ENCODE measurements at regions not wholly inside any gene's neighbourhood (a gene's known extent, or its start where the extent isn't known, plus 50 kb on each side); places are given as distances from the start of the nearest gene placed in this dataset.

GRCh38 chr5:155867522-155868088, 459.4 kb upstream of the SGCD start:
- no peak for DNase-seq

GRCh38 chr5:155870636-155871035, 456.3 kb upstream of the SGCD start:
- no peak for DNase-seq

- DNase-seq, result no peak
Observed at GRCh38 chr5:155871623-155872022, 455.3 kb upstream of the SGCD start.

GRCh38 chr5:155872629-155873220, 454.2 kb upstream of the SGCD start:
- peak; percentile 18 for DNase-seq

DNA sequence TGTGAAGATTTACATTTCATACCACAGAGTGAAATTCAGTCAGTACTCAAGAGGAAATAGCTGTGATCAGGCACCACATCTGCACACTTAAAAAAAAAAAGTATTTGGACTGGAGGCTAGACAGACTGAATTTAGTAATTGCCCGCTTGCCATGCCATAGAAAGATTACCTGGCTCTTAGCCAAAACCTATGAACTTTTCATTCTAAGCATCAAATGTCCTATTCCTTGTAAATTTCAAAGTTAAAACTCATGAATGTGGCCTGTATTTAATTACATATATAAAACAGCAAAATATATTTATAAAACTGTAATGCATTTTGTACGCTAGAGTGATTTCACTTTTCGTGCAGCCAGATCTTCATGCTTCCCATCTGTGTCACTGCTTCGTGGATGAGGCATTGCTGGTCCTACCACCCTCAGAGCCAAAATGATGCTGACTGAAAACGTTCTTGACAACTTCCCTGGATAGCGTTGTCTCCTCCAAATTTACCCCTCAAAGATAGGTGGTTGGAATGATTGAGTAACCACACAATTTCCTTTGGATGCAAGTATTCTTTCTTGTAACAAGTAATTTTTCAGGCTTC, 447.9 kb upstream of the SGCD start:
- no peak for DNase-seq

DNA sequence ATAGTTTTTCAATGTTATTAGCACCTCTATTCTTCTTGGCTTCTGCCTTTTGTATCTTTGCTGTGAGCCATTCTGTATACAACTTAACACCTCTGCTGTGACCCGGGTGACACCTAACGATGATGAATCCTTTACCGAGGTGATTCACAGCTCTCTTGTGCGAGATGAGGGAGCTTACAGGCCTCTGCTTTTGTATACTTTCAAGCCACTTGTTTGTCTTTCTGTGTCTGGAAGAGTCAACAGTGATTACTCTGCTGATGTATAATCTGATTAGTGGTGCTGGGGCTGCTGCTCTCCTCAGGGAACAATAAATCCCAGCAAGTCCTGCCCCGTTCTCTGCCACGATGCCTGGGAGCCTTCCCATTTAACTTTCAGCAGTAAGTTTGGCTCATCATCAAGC, 442.9 kb upstream of the SGCD start:
- no peak for DNase-seq

- DNase-seq, result no peak
Observed at GRCh38 chr5:155885199-155885598, 441.8 kb upstream of the SGCD start.

GRCh38 chr5:155886311-155887031, 440.5 kb upstream of the SGCD start:
- no peak for DNase-seq

DNA sequence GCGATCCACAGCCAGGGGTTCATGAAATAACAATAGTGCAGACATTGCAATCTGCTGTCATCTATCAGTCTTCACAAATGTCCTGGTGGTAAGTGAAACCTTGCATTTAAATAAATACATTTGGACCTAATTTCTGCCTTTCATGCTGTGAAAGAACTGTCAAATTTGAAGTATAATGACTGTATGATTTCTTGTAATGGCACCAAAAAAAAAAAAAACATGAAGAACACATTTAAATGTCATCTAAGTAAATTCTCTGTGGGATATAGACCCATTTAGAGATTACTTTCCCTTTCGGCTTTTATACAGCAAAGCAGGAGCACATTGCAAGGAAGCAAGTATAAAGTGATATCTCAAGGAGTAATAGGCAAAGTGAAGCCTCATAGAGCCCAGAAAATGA, 431.5 kb upstream of the SGCD start:
- no peak for DNase-seq

DNA sequence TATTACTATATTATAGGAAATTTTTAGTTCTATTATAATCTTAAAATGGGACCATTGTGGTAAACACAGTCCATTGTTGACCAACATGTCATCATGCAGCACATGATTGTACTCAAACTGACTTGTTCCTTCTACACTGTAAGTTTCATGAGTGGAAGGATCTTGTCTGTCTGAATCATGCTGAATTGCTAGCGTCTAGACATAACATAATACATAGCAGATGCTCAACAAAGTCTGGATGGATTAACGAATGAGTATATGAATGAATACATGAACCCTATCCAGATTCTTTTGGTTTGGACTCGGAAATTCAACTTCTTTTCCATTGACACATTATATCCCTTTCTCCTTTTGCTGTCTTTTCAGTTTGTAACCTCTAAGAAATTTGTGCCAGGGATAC, 429.2 kb upstream of the SGCD start:
- no peak for DNase-seq

DNA sequence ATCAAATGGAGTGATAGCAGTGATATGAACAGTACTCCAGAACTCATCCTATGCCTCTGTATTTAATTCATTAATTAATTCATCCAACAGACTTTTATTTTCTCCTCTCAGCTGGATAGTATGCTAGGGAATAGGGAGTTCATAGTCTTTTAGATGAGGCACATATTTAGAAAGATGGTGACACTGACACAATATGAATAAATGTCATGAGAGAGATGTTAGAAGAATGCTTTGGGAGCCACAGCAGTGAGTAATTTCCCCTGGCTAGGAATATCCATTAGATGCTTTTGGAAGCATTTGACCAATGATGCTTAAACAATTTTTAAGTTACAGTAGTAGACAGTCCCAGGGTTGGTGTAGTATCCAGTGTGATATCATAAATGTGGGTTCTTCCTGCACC, 428.7 kb upstream of the SGCD start:
- no peak for DNase-seq

DNA sequence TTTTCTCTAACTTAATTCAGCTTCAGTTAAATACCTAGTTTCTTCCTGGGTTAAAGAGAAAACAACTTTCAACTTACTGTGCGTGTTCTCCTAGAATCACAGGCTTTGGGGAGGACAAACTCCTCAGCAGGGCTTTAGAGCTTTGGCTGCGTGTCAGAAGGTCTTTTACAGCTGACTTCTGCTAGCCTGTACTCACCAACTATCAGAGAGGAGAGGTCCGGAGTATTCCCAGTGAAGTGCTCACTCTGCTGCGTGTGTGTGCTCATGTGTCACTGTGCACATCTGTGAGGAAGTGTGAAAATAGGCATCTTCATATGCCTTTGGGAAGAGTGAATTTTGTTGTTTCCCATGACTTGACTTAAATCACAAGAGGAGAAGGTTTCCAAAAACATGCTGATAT, 423.2 kb upstream of the SGCD start:
- DNase-seq, result no peak

- DNase-seq, result no peak
Observed at GRCh38 chr5:155905364-155905763, 421.6 kb upstream of the SGCD start.

GRCh38 chr5:155906046-155906445, 420.9 kb upstream of the SGCD start:
- no peak for DNase-seq

- DNase-seq, result no peak
Observed at GRCh38 chr5:155908543-155908942, 418.4 kb upstream of the SGCD start.

DNA sequence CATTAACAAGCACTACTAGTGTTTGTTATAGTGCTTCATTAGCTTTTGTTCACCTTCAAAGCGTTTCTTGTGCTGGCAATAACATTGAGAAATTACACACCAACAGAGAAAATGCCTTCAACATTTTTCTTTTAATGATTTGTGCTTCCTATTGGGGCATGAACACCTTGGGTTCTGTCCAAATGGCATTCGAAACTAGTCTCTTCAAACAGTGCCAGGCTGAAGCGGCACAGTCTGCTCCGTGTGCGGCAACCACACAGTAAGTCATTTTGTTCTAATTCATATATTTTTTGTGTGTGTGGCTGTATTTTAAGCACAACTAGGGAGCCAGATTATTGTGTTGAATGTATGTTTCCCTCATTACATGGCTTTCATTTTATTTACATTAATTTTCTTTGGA, 414.7 kb upstream of the SGCD start:
- peak; percentile 13 for DNase-seq

DNA sequence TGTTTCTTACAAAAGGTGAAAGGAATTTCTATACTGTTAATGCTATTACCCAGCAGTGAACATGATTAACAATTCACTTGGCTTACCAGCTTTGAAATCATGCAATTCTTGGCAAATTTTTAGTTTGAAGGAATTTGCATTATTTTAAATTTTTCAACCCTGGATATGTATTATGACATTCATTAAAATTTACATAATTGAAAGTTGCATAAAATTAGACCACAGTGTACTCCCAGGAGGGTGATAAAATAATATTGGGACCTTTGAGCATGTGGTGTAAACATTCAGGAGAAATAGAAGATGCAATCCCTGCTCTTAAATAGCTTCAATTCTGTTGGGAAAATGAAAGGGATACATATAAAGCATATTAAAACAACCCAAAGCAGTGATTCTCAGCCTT, 412.2 kb upstream of the SGCD start:
- no peak for DNase-seq

- DNase-seq, result no peak
Observed at GRCh38 chr5:155915601-155916000, 411.4 kb upstream of the SGCD start.

- DNase-seq, result no peak
Observed at GRCh38 chr5:155919126-155919525, 407.8 kb upstream of the SGCD start.

GRCh38 chr5:155919725-155920124, 407.2 kb upstream of the SGCD start:
- DNase-seq, result no peak

DNA sequence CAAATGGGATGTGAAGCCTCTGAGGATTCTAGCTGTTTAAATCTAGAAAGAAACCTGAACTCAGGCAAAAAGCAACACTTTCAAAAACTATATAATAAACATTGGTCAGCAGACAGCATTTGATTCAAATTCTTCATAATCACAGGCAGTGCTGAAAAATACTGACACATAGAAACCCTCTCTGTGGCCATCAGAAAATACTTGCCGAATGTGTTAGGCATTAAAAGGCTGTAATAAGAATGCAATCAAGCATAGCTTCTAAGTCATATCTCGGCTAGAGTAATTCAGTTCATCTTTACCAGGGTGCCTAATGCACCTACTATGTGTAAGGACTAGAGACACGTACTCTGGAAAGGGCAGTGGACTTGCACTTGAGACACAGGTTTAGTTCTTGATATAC, 405.3 kb upstream of the SGCD start:
- no peak for DNase-seq

DNA sequence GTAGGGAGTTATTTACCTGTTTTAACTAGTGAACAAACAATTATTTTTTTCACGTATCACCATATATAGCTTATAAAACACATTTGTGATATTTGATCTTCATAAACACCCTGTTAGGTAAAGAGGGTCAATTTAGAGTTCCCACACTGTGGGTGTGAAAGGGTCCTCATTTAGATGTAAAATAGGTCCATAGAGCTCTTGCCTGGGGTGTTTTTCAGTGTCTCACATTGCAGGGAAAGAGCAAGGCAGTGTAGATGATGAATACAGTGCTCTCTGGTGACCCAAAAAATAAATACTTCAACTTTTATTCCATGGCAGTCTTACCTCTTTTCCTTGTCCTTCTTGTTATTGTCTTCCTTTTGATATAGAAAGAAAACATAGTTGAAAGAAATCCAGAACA, 403.2 kb upstream of the SGCD start:
- no peak for DNase-seq

- no peak for DNase-seq
Observed at GRCh38 chr5:155926031-155926430, 400.9 kb upstream of the SGCD start.

DNA sequence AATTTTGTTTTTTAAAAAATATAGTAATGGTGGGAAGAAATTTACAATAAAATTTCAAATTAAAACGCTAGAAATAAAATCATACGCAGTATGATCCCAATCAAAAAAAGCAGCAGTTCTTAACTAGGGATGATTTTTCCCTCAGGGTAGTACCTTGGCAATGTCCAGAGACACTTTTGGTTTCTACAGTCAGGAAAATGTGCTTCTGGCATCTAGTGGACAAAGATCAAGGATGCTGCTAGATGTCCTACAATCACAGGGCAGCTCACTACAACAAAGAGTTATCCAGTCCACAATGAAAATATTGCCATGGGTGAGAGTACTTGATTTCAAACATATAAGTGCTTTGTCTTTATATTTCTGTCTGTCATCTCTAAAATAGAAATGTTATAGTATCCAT, 400.2 kb upstream of the SGCD start:
- DNase-seq, result no peak

All from NCI-H1092 (cell line).